HEK293 (cell line): ENCODE measurements at regions not wholly inside any gene's neighbourhood (a gene's known extent, or its start where the extent isn't known, plus 50 kb on each side); places are given as distances from the start of the nearest gene placed in this dataset.
A peak's percentile ranks its signal among the peaks of the same experiment; 100 is the strongest.

Experiments used
- CTCF ChIA-PET: fragments of 350-600 bp; formaldehyde crosslinking; extraction: SDS; loops from one replicate; lab custom pipeline; 2021; ENCODE audit warnings: antibody characterized with exemption; lab: Yijun Ruan, JAX
- POLR2A ChIA-PET: fragments of 300-600 bp; formaldehyde crosslinking; extraction: SDS; loops from one replicate; lab custom pipeline; 2020; ENCODE audit warnings: antibody characterized with exemption, inconsistent platforms; lab: Yijun Ruan, JAX
- H3K27ac ChIP-seq: fragments of 200-500 bp; sonication (Bioruptor generic); 2 replicates; pipeline ENCODE4 v1.5.1; 2014; ENCODE audit warnings: low read depth, low read length, control low read depth, inconsistent platforms; ENCODE audit errors: extremely low read depth
- H3K36me3 ChIP-seq, 2 experiments: fragments of 200-500 bp in 1 of 2; sonication (Bioruptor generic) in 1 of 2; 1 replicate in 1 of 2; 2 replicates in 1 of 2; pipeline ENCODE4 v1.5.1; 2014 to 2017; ENCODE audit warnings: inconsistent platforms in 2 of 2, low read length in 2 of 2; ENCODE audit not compliant: control insufficient read depth in 2 of 2, insufficient read depth in 1 of 2
- H3K4me1 ChIP-seq: fragments of 200-500 bp; sonication (Bioruptor generic); 2 replicates; pipeline ENCODE4 v1.5.1; 2014; ENCODE audit warnings: mild to moderate bottlenecking, low read length, inconsistent platforms; ENCODE audit not compliant: control insufficient read depth, insufficient read depth
- H3K4me3 ChIP-seq: 2 replicates; pipeline ENCODE4 v1.5.1; 2011; ENCODE audit warnings: low read depth, mild to moderate bottlenecking, control low read depth, low read length, moderate library complexity
- H3K9me3 ChIP-seq: fragments of 200-500 bp; sonication (Bioruptor generic); 2 replicates; pipeline ENCODE4 v1.5.1; 2014; ENCODE audit warnings: low read depth, low read length, inconsistent platforms; ENCODE audit not compliant: control insufficient read depth, insufficient read depth
- BCL11A ChIP-seq: fragments of 450-650 bp; formaldehyde crosslinking; IDR thresholded peaks from 2 replicates; pipeline ENCODE4 v1.5.1; 2016; ENCODE audit warnings: low read depth, missing biosample characterization, missing genetic modification characterization
- BCL6B ChIP-seq: fragments of 450-650 bp; formaldehyde crosslinking; IDR thresholded peaks from 2 replicates; pipeline ENCODE4 v1.5.1; 2017; ENCODE audit warnings: missing biosample characterization, missing genetic modification characterization
- HOXC10 ChIP-seq: sonication (generic); formaldehyde crosslinking; IDR thresholded peaks from 2 replicates; pipeline ENCODE4 v1.8.1; 2023; ENCODE audit warnings: mild to moderate bottlenecking, missing genetic modification reagents
- PRDM1 ChIP-seq: fragments of 450-650 bp; formaldehyde crosslinking; IDR thresholded peaks from 2 replicates; pipeline ENCODE4; 2016; ENCODE audit warnings: missing biosample characterization, missing genetic modification characterization
- SCRT1 ChIP-seq: fragments of 450-650 bp; formaldehyde crosslinking; IDR thresholded peaks from 2 replicates; pipeline ENCODE4 v1.5.1; 2016; ENCODE audit warnings: missing biosample characterization, missing genetic modification characterization, borderline replicate concordance
- ZNF184 ChIP-seq: fragments of 450-650 bp; IDR thresholded peaks from 2 replicates; pipeline ENCODE4 v1.5.1; 2018; ENCODE audit warnings: missing biosample characterization, mild to moderate bottlenecking, missing genetic modification characterization
- ZNF19 ChIP-seq: fragments of 450-650 bp; formaldehyde crosslinking; IDR thresholded peaks from 2 replicates; pipeline ENCODE4; 2016; ENCODE audit warnings: missing biosample characterization, missing genetic modification characterization, low read depth
- ZNF274 ChIP-seq, 2 experiments: fragments of 200-500 bp in 1 of 2; fragments of 450-650 bp in 1 of 2; sonication (Bioruptor generic) in 1 of 2; formaldehyde crosslinking in 1 of 2; IDR thresholded peaks; 2 replicates each; pipeline versions ENCODE4 v1.5.1 to v1.6.1; 2014 to 2016; ENCODE audit warnings: borderline replicate concordance in 1 of 2, inconsistent platforms in 1 of 2, low read length in 1 of 2, missing biosample characterization in 1 of 2, missing genetic modification characterization in 1 of 2
- ZNF391 ChIP-seq: fragments of 450-650 bp; formaldehyde crosslinking; IDR thresholded peaks from 2 replicates; pipeline ENCODE4 v1.5.1; 2016; ENCODE audit warnings: low read depth, missing biosample characterization, missing genetic modification characterization, borderline replicate concordance
- ZNF394 ChIP-seq: fragments of 450-650 bp; formaldehyde crosslinking; IDR thresholded peaks from 2 replicates; pipeline ENCODE4 v1.5.1; 2016; ENCODE audit warnings: missing biosample characterization, missing genetic modification characterization, mild to moderate bottlenecking, moderate library complexity, borderline replicate concordance
- ZNF76 ChIP-seq: fragments of 450-650 bp; formaldehyde crosslinking; IDR thresholded peaks from 2 replicates; pipeline ENCODE4; 2016; ENCODE audit warnings: low read depth, missing biosample characterization, missing genetic modification characterization, borderline replicate concordance
- ZNF776 ChIP-seq: fragments of 450-650 bp; formaldehyde crosslinking; IDR thresholded peaks from 2 replicates; pipeline ENCODE4 v1.5.0; 2017; ENCODE audit warnings: missing biosample characterization, missing genetic modification characterization, borderline replicate concordance
- ZSCAN16 ChIP-seq: fragments of 450-650 bp; formaldehyde crosslinking; IDR thresholded peaks from 2 replicates; pipeline ENCODE4 v1.5.1; 2016; ENCODE audit warnings: missing biosample characterization, missing genetic modification characterization
- TF ChIP-seq, protein P1 (sequence below): fragments of 450-650 bp; formaldehyde crosslinking; IDR thresholded peaks from 2 replicates; pipeline ENCODE4 v1.5.1; 2016; ENCODE audit warnings: missing biosample characterization, missing genetic modification characterization
- TF ChIP-seq, protein P2 (sequence below): fragments of 450-650 bp; formaldehyde crosslinking; IDR thresholded peaks from 2 replicates; pipeline ENCODE4 v1.5.1; 2016; ENCODE audit warnings: missing biosample characterization, missing genetic modification characterization
- TF ChIP-seq, protein P3 (sequence below): fragments of 450-650 bp; formaldehyde crosslinking; IDR thresholded peaks from 2 replicates; pipeline ENCODE4 v1.5.1; 2016; ENCODE audit warnings: missing biosample characterization, missing genetic modification characterization

DNA sequence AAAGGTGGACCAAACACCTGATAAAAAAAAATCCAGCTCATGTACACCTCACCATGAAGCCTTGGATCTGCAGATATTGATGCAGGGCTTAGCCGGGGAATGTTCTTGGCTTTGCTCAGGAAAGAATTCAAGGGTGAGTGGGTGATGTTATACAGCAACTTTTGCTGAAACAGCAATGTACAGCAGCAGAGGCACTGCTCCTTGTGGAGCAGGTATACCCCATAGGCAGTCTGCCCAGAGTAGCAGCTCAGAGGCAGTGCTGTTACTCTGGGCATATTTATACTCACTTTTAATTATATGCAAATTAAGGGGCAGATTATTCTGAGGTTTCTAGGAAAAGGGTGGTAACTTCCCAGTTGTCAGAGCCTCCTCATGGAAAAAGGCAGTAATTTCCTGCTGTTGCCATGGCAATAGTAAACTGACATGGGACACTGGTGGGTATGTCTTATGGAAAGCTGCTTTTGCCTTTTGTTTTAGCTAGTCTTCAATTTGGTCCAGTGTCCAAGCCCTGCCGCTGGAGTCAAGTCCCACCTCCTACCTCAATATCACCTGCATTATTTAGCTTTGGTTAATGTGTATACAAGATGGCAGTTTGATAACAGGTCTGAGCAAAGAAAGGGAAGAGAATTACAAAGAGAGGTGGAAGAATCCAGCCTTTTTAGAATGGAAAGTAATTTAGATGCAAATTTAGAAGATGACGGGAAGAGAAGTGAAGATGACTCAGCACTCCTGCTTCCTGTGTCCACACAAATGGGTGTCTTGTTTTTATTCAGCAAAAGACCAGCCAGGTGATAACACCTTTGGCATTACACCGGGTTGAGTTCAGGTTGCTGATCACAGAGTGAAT is 110.1 kb upstream of the JAG1 start:
- H3K36me3 ChIP-seq, result no peaks in the 10 kb centered on the region
- H3K27ac ChIP-seq, result no peak overlapping the region
- POLR2A ChIA-PET, result interaction anchor here (0.9 kb wide), 1 partner anchor 110 kb away, joined by 3 read pairs; the partner anchor contains the start of gene JAG1
- no peaks in the 10 kb centered on the region for H3K4me1 ChIP-seq
- TF ChIP-seq PRDM1 (tag by site-specific recombination), result no peak
- no peak for TF ChIP-seq HOXC10 (CRISPR knock-in tag)
- TF ChIP-seq ZSCAN16 (tag by site-specific recombination), result 0 out of 2 replicates have a peak, but pooled peaks have one; percentile 27
- CTCF ChIA-PET, result interaction anchor here (0.6 kb wide), 2 partner anchors 62 to 1981 kb away, joined by 3 to 6 read pairs; no protein-coding TSS in a partner anchor
- H3K9me3 ChIP-seq, result no peaks in the 10 kb centered on the region
- H3K4me3 ChIP-seq, result no peak overlapping the region

DNA sequence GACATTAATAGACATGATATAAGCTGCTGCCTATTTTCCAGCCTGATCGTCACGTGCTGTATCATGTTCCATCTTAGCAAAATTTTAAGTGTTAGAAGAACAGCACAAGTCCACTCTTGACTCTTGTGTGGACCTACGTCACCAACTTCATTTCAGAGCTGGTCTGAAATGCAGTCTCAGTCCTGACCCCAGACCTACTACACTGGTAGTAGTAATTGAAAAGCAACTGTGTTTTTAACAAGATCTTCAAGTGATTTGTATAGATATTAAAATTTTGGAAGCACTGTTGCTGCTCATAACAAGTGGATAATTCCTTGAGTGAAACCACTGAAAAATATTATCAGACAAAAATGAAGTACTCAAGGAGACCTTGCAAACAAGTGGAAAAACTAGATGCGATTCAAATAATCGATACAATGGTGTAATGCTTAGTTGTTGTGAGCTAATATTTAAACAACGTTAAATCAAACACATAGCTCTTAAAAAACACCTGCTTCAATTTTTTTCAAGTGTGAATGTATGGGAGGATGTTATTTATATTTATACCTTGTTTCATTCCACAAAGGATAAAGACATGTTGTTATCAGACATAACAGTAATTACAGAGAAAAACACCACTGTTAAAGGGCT is 110.9 kb upstream of the JAG1 start:
- no peaks in the 10 kb centered on the region for H3K36me3 ChIP-seq
- POLR2A ChIA-PET, result interaction anchor here (0.9 kb wide), 1 partner anchor 111 kb away, joined by 3 read pairs; the partner anchor contains the start of gene JAG1
- H3K4me1 ChIP-seq, result no peaks in the 10 kb centered on the region
- TF ChIP-seq ZNF76 (tag by site-specific recombination), result no peak
- TF ChIP-seq HOXC10 (CRISPR knock-in tag), result no peak
- TF ChIP-seq ZNF391, result no peak
- no peak for TF ChIP-seq ZNF19
- no peak for TF ChIP-seq ZNF776
- no peak for TF ChIP-seq BCL11A
- TF ChIP-seq BCL6B (tag by site-specific recombination), result no peak
- TF ChIP-seq, protein P1, sequence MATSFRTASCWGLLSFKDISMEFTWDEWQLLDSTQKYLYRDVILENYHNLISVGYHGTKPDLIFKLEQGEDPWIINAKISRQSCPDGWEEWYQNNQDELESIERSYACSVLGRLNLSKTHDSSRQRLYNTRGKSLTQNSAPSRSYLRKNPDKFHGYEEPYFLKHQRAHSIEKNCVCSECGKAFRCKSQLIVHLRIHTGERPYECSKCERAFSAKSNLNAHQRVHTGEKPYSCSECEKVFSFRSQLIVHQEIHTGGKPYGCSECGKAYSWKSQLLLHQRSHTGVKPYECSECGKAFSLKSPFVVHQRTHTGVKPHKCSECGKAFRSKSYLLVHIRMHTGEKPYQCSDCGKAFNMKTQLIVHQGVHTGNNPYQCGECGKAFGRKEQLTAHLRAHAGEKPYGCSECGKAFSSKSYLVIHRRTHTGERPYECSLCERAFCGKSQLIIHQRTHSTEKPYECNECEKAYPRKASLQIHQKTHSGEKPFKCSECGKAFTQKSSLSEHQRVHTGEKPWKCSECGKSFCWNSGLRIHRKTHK, result no peak
- TF ChIP-seq ZNF184 (tag by site-specific recombination), result no peak
- no peak for TF ChIP-seq ZNF394
- no peak for TF ChIP-seq ZNF274 (IDR thresholded peaks at IDR 0.05; ENCODE audit: low read length)
- no peak for TF ChIP-seq ZNF274 (tag by site-specific recombination; IDR thresholded peaks at IDR 0.05; ENCODE audit: borderline replicate concordance)
- TF ChIP-seq, protein P2, sequence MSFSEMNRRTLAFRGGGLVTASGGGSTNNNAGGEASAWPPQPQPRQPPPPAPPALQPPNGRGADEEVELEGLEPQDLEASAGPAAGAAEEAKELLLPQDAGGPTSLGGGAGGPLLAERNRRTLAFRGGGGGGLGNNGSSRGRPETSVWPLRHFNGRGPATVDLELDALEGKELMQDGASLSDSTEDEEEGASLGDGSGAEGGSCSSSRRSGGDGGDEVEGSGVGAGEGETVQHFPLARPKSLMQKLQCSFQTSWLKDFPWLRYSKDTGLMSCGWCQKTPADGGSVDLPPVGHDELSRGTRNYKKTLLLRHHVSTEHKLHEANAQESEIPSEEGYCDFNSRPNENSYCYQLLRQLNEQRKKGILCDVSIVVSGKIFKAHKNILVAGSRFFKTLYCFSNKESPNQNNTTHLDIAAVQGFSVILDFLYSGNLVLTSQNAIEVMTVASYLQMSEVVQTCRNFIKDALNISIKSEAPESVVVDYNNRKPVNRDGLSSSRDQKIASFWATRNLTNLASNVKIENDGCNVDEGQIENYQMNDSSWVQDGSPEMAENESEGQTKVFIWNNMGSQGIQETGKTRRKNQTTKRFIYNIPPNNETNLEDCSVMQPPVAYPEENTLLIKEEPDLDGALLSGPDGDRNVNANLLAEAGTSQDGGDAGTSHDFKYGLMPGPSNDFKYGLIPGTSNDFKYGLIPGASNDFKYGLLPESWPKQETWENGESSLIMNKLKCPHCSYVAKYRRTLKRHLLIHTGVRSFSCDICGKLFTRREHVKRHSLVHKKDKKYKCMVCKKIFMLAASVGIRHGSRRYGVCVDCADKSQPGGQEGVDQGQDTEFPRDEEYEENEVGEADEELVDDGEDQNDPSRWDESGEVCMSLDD (tag by site-specific recombination), result no peak
- TF ChIP-seq, protein P3, sequence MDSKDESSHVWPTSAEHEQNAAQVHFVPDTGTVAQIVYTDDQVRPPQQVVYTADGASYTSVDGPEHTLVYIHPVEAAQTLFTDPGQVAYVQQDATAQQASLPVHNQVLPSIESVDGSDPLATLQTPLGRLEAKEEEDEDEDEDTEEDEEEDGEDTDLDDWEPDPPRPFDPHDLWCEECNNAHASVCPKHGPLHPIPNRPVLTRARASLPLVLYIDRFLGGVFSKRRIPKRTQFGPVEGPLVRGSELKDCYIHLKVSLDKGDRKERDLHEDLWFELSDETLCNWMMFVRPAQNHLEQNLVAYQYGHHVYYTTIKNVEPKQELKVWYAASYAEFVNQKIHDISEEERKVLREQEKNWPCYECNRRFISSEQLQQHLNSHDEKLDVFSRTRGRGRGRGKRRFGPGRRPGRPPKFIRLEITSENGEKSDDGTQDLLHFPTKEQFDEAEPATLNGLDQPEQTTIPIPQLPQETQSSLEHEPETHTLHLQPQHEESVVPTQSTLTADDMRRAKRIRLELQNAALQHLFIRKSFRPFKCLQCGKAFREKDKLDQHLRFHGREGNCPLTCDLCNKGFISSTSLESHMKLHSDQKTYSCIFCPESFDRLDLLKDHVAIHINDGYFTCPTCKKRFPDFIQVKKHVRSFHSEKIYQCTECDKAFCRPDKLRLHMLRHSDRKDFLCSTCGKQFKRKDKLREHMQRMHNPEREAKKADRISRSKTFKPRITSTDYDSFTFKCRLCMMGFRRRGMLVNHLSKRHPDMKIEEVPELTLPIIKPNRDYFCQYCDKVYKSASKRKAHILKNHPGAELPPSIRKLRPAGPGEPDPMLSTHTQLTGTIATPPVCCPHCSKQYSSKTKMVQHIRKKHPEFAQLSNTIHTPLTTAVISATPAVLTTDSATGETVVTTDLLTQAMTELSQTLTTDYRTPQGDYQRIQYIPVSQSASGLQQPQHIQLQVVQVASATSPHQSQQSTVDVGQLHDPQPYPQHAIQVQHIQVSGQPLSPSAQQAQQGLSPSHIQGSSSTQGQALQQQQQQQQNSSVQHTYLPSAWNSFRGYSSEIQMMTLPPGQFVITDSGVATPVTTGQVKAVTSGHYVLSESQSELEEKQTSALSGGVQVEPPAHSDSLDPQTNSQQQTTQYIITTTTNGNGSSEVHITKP, result no peak
- TF ChIP-seq SCRT1 (tag by site-specific recombination), result no peak
- TF ChIP-seq, all 188 proteins: peak for 0
- no peak overlapping the region for H3K4me3 ChIP-seq
- H3K9me3 ChIP-seq, result no peaks in the 10 kb centered on the region
- no peak overlapping the region for H3K27ac ChIP-seq
- CTCF ChIA-PET, result interaction anchor here (0.6 kb wide), 1 partner anchor 1982 kb away, joined by 3 read pairs; no protein-coding TSS in a partner anchor
